Prostate gland (tissue), 2 donors: ENCODE measurements at regions not wholly inside any gene's neighbourhood (a gene's known extent, or its start where the extent isn't known, plus 50 kb on each side); places are given as distances from the start of the nearest gene placed in this dataset.

Experiments used
- CTCF ChIP-seq, 4 experiments: fragments of 200-600 bp in 2 of 4; fragments of 450-650 bp in 2 of 4; sonication (generic) in 2 of 4; IDR thresholded peaks; 1 replicate in 3 of 4; 2 replicates in 1 of 4; pipeline ENCODE4 v1.5.1; 2016 to 2019; ENCODE audit warnings: antibody characterized with exemption in 4 of 4, mild to moderate bottlenecking in 2 of 4, moderate library complexity in 2 of 4
- POLR2A ChIP-seq: fragments of 450-650 bp; IDR thresholded peaks from one replicate; pipeline ENCODE4 v1.6.1; 2016; ENCODE audit warnings: antibody characterized with exemption, mild to moderate bottlenecking
- POLR2AphosphoS5 ChIP-seq: sonication (generic); formaldehyde crosslinking; IDR thresholded peaks from one replicate; pipeline ENCODE4 v1.6.1; 2017; ENCODE audit warnings: antibody characterized with exemption

- TF ChIP-seq CTCF (IDR thresholded peaks at IDR 0.05): no peak
- TF ChIP-seq POLR2A: no peak
- no peak for TF ChIP-seq POLR2AphosphoS5
These were observed 61.8 kb downstream of the PIK3C2A start for GRCh38 chr11:17145972-17146371.
